T-helper 1 cell (primary cell): ENCODE measurements at regions not wholly inside any gene's neighbourhood (a gene's known extent, or its start where the extent isn't known, plus 50 kb on each side); places are given as distances from the start of the nearest gene placed in this dataset.
"Not testable (repeated sequence)": the region's sequence is repeated elsewhere in the genome, so short reads cannot be mapped to it uniquely, and the experiment has no call there.

ENCODE experiments used
- DNase-seq, 5 donors: peaks; one replicate each; pipeline ENCODE4 v3.0.0-alpha.2; 2012 to 2020

DNA sequence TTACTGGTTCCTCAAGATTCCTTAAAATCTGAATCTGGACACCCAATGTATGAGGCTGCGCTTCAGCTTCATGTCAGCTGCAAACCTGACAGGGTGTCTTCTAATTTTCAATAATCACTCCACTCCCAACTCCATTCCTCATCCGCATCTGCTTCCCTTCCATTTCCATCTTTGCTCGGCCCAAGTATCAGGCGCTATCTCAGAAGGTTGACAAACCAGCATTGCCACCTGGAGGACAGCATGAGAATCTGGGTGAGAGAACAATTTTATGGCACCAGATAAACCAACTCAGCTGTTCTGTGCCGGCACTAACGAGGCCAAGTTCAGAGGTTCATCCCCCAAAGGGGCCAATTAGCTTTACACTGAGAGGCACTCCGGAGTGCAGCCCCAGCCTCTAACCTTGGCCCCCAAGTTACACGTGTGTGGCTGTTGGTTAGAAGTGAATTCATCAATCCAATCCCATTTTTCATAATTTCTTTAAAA lies 79.1 kb upstream of the LMO2 start:
- no peak for DNase-seq

DNA sequence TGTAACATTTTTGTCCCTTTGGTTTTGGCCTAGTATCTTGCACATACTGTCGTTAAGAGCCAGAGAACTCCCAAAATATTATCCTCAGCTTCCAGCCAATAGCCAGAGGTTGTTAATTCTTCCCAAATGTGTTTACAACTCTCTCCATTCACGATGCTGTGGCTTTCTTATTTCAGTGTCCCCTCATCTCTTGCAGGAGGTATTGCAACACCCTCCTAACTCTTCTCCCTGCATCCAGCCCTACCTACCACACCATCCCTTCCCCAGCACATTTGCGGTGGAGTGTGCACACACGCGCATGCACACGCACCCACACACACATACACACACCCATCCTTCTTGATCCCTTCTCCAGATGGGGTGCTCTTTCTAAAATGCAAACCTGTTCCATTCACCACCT lies 75.6 kb upstream of the LMO2 start:
- DNase-seq = no peak

DNA sequence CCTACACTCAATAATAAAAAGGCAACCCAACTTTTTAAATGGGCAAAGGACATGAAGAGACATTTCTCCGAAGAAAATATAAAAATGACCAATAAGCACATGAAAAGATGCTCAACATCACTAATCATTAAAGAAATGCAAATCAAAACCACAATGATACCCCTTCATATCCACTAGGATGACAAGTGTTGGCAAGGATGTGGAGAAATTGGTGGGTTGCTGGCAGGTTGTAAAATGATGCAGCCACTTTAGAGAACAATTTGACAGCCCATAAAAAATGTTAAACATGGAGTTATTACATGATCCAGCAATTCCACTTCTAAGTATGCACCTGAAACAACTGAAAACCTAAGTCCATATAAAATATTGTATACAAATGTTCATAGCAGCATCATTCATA lies 73.2 kb upstream of the LMO2 start:
- no peak for DNase-seq

DNA sequence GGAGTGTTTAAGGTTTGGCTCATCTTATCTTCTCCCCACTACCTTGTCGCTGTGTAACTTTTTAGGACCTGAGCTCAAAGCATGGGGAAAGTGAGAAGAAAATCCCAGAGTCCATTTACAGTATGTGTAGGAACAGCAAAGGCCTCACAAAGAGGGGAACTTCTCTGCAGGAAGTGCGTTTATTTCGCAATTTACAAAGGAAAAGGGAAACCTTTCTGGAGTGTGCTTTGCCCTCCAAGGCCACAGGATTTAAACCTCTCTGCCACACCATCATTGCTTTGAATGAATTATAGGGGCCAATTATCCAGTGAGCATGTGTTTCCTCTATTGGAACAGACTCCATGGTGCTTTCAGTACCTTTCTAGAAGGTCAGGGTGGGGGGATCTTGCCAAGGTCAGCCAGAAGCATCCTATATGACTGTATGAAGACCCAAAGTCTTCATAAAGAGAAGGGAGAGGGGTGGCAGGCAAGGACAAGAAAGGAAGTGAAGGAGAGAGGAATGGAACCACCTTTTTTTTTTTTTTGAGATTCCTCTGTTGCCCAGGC lies 68.1 kb upstream of the LMO2 start:
- no peak for DNase-seq

DNA sequence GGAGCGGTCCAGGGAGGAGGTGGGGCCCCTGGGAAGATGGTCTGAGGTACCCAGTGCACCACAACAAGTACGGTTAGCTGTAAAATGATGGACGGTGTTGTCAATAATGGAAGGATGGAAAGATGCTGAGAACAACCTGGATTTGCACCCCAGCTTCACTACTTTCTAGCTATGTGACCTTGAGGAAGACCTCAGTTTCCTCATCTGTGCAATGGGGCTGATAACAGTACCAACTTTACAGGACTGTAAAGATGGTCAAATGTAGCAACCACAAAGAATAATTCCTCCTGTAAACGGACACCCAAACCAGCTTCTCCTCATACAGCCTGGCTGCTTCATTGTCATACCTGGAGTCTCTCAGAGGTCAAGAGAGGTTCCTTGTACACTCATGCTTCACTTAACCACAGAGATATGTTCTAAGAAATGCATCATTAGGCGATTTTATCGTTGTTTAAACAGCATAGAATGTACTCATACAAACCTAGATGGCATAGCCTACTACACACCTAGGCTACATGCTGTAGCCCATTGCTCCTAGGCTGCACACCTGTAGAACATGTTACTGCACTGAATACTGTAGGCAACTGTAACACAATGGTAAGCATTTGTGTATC lies 65.5 kb upstream of the LMO2 start:
- no peak for DNase-seq

DNA sequence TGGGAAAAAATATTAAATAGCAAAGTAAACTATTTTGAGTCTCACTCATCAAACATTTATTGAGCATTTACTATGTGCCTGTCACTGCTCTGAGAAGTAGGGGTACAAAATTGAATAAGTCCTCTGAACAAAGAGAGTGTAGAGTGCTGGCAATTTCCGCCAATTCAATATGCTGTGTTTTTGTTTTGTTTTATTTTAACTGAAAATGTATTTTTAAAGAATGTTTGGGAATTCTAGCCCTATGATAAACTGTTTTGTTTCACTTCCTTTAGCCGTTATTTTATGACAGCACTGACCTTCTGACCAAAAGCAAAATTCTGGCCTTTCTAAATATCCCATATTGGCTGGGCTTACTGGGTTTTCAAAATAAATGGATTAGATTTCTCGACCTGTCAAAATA lies 64.7 kb upstream of the LMO2 start:
- DNase-seq = no peak

DNA sequence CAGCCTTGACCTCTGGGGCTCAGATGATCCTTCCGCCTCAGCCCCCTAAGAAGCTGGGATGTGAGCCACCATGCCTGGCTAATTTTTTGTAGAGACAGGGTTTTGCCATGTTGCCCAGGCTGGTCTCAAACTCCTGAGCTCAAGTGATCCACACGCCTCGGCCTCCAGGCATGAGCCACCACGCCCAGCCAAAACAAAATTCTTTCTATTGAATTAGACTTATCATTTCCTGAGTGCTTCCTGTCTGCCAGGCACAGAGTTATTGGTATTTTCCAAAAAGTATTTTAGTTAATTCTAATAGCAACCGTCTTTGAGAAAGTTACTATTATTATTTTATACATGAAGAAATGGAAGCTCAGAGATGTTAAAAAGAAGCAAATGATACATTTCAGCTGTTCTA lies 61.4 kb upstream of the LMO2 start:
- DNase-seq = no peak

DNA sequence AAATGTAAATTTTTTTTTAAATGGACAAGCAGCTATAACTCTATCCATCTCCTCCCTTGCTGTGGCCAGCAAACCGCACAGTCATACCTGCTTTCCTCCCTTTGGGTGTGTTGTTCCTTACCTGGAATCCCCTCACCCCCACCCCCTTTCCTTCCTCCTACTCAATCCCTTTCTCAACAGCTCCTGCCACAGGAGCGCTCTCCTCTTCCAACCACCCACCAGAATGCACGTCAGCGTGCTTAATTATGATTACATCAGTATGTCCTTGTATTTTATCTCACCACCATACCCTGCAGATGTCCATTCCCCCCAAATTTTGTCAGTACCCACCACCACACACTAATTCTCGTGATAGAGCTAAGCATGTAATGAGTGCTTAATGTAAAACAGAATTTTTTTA lies 60.9 kb upstream of the LMO2 start:
- no peak for DNase-seq

DNA sequence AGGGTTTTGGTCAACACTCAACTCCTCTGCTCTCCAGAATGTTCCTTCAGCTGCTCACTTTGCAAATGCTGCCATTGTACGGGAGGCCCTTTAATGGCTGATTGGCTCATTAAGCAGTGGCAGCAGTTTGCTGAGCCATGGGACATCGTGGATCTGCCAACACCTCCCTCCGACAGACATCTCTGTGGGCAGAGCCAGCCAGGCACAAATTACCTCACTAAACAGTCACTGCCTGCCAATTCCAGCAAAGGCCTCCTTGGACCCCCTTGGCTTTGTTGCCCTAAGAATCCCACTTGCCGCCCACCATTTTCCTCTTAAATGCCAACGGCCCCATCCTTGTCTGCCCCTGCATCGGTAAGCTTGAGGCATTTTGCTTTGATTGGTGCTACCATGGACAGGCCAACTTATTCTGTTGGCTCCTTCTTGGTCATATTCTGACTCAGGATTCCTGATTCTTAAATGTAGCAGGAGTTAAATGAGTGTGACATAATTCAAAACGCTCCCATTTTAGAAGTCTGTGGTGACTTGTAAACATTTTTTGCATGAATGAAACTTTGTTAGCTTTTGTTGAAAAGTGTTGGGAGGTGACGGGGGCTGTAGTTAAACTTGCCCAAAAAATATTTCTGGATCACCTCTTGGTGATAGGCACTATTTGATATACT lies 57.5 kb upstream of the LMO2 start:
- no peak for DNase-seq

DNA sequence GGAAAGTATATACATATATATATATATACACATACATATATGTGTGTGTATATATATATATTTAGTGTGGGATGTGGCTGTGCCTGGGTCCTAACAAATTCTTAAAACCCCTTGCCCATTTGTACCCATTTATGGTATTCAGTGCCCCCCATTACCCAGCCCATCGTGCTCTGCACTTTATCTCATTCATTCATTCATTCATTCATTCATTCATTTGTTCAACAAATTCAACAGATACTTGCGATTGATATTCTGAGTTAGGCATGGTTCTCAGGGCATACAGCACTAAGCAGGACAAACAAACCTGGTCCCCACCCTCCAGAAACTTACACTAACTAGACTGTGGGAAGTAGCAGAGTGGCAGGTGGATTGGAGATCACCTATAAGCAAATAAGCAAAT lies 56.6 kb upstream of the LMO2 start:
- DNase-seq = no peak

DNA sequence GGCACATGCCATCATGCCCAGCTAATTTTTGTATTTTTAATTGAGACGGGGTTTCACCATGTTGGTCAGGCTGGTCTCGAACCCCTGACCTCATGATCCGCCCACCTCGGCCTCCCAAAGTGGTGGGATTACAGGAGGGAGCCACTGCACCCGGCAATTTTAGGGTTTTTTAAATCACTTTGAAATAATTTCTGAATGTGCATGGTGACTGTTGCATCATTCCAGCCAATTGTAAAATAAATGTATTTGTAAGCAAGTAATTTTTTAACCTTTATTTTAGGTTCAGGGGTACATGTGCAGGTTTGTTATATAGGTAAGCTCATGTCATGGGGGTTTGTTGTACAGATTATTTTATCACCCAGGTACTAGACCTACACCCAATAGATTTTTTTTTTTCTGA lies 56.0 kb upstream of the LMO2 start:
- not testable (repeated sequence) for DNase-seq

DNA sequence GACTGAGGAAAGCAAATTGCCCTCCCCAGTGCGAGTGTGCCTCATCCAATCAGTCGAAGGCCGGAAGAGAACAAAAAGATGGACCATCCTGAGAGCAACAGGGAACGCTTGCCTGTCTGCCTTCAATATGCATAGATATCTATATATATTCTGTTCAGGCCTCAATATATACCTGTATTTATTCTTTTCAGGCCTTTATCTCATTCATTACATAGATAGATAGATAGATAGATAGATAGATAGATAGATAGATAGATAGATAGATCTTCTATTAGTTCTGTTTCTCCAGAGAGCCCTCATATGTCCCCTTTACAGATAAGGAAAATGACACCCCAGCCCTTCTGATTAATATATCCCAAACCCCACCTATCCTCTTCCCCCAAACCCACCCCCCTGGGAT lies 55.1 kb upstream of the LMO2 start:
- DNase-seq = no peak

DNA sequence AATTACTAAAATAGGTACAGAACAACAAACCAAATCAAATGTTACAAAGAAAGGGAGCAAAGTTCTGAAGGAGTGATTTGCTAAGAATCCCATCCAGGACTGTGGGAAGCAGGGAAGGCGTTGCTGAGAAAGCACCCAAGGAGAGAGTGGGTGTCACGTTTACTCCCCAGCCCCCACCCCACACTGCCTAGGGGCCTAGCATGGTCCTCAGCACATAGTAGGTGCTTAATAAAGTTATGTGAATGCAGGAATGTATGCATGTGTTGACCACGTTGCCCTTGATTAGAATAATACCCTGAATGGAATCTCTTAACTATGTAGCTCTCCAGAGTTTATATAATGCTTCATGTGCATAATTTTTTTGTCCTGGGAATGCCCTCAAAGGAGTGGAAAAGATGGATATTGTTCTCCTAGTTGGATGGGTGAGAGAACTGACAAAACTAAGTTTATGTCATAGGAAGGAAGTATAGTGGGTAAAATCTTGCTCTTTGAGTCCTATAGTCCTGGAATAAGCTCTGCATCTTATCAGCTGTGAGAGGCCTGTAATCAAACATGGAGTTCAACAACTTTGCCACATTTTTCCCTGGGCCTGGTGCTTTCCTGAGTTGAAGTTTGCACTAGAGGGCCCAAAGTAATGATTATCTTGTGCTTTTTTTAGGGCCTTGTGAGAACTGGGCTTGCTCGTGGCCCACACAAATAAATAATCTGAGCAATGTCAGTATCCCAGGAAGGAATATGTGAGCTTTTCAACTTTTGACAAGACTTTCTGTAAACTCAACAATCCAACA lies 53.8 kb upstream of the LMO2 start:
- no peak for DNase-seq

DNA sequence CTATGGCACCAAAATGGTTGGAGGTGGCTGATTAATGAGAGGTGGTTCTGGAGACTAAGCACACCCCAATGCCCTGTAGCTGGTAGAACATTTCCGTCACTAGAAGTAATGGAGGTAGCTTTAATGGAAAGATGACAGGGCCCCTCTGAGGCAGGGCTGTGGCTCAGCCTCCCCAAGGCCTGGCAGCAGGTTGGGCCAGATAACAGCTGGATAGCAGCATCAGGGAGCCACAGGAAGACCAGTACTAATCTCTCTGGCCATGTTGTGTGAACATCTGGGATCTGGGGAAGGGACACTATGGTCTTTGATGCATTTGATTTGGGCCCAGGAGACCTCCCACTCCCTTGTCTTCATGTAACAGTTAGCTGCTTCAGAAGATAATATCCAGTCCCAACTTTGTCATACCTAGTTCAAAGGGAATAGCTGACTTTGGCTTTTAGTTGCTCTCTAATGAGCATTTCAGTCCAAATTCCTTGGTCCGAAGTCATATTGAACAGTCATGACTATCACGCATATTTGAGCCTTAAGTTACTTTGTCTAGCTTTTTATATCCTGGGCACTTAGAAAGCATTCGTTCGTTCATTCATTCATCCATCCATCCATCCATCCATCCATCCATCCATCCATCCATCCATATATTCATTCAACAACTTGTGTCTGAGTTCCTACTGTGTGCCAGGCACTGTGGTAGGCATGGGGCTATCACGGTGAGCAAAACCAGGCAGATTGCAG lies 53.0 kb upstream of the LMO2 start:
- no peak for DNase-seq

DNA sequence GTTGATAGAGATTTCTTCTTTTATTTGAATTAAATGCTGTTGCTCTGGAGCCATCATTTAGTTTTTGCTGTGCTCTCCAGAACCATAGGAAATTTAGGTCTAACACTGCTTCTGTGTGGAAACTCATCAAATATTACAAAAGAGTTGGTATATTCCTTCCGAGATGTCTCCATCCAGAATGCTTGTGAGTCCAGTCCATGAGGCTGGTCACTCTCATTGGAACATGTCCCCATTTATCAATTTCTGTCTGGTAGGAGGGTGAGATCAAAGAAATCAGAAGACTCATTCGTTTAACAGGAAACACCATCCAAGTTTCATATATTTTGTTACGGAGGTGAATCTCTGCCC lies 52.4 kb upstream of the LMO2 start:
- DNase-seq = no peak

DNA sequence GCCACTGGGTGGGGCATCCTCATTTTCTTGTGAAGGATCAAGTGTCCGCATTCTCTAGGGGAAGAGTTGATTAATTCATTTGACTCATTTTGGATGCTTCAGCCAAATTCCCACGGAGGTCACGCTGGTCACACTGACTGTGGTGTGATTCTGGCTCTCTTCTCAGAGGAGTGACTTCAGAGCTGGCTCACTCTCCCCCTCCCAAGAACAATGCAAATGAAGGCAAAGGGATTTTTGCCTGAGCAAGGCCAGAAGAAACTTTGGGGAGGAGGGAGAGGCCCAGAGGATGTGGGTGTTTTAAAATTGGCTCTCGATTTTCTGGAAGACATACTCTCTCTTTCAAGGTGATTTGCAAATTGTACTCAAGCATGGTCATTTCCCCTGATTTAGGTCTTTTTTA lies 51.1 kb upstream of the LMO2 start:
- no peak for DNase-seq

DNA sequence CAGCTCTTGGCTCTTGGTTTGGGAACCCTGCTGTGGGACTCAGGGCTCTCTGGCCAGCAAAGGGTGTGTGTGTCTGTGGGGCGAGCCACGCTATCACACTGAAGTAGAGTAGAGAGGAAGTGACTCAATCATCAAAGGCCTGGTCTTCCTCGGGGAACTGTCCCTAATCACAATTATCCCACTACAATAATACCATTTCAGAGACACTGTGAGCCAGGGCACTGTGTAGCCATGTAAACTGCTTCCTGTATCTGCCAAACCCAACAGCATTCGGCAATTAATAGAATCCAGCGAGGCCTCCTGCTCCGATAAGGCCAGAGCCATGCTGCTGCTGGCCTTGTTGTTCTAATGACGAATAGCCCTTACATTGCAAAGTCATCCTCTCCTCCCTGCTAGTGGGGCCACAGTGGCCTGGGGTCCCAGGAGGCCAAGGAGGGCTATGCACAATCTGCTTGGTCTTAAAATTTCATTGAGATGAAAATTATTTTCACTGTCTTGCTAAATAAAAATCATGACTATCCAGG lies 49.8 kb upstream of the LMO2 start:
- no peak for DNase-seq
